ENCODE measurements at regions not wholly inside any gene's neighbourhood (a gene's known extent, or its start where the extent isn't known, plus 50 kb on each side); places are given as distances from the start of the nearest gene placed in this dataset.

- WGBS (ENCODE audit: low lambda C conversion rate, missing lambda C conversion rate) = 79% methylated on average over 6 of the region's 6 CpGs
- Histone ChIP-seq H3K79me2 (no peaks in the 10 kb centered on the region), H3K4me1 (ENCODE audit: insufficient read depth) (no peaks in the 10 kb centered on the region), H3K9me3 (ENCODE audit: low read depth) (no peaks in the 10 kb centered on the region), H3K9me2 (replicated peaks; ENCODE audit: insufficient read depth) (no peaks in the 10 kb centered on the region), H3K36me3 (replicated peaks; ENCODE audit: insufficient read depth, low read depth) (no peaks in the 10 kb centered on the region), H4K20me1 (ENCODE audit: insufficient read depth, poor library complexity, severe bottlenecking) (no peaks in the 10 kb centered on the region), H3K27me3 (no peaks in the 10 kb centered on the region), H3K27ac (no peak overlapping the region), H2AFZ (no peak overlapping the region), H3K4me2 (no peak overlapping the region), H3K4me3 (no peak overlapping the region)
- DNase-seq (ENCODE audit: low spot score) = no peak
- TF ChIP-seq CTCF (IDR thresholded peaks at IDR 0.05; ENCODE audit: poor library complexity) (no peak), EZH2phosphoT487 (IDR thresholded peaks at IDR 0.05; ENCODE audit: low read depth, severe bottlenecking, unreplicated experiment) (no peak)
Measured at GRCh38 chr17:45676695-45677094, 107.4 kb upstream of the CRHR1 start.

- Histone ChIP-seq H4K20me1 (ENCODE audit: insufficient read depth, poor library complexity, severe bottlenecking) (no peaks in the 10 kb centered on the region), H3K4me1 (ENCODE audit: insufficient read depth) (no peaks in the 10 kb centered on the region), H2AFZ (no peak overlapping the region), H3K9me2 (replicated peaks; ENCODE audit: insufficient read depth) (no peaks in the 10 kb centered on the region), H3K4me3 (no peak overlapping the region), H3K36me3 (replicated peaks; ENCODE audit: insufficient read depth, low read depth) (no peaks in the 10 kb centered on the region), H3K9me3 (ENCODE audit: low read depth) (no peaks in the 10 kb centered on the region), H3K27me3 (peaks cover 3% of the 10 kb centered on the region), H3K27ac (no peak overlapping the region), H3K79me2 (no peaks in the 10 kb centered on the region), H3K4me2 (no peak overlapping the region)
- no peak for DNase-seq (ENCODE audit: low spot score)
- no peak for TF ChIP-seq EZH2 (IDR thresholded peaks at IDR 0.05; ENCODE audit: borderline replicate concordance)
- TF ChIP-seq CTCF (IDR thresholded peaks at IDR 0.05; ENCODE audit: poor library complexity) = no peak
- TF ChIP-seq EZH2phosphoT487 (IDR thresholded peaks at IDR 0.05; ENCODE audit: low read depth, severe bottlenecking, unreplicated experiment) = no peak
- WGBS (ENCODE audit: low lambda C conversion rate, missing lambda C conversion rate) = 64% methylated on average over 3 of the region's 3 CpGs
Measured at GRCh38 chr17:45677770-45678169, 106.3 kb upstream of the CRHR1 start.

- no peak for DNase-seq (ENCODE audit: low spot score)
- H2AFZ ChIP-seq = no peak overlapping the region
- no peaks in the 10 kb centered on the region for H3K9me2 ChIP-seq (replicated peaks; ENCODE audit: insufficient read depth)
- H3K4me3 ChIP-seq = no peak overlapping the region
- no peak overlapping the region for H3K27ac ChIP-seq
- H4K20me1 ChIP-seq (ENCODE audit: insufficient read depth, poor library complexity, severe bottlenecking) = no peaks in the 10 kb centered on the region
- 87% methylated on average over 4 of the region's 4 CpGs for WGBS (ENCODE audit: low lambda C conversion rate, missing lambda C conversion rate)
- peaks cover 3% of the 10 kb centered on the region for H3K27me3 ChIP-seq
- H3K4me1 ChIP-seq (ENCODE audit: insufficient read depth) = no peaks in the 10 kb centered on the region
- no peak overlapping the region for H3K4me2 ChIP-seq
- no peaks in the 10 kb centered on the region for H3K79me2 ChIP-seq
- no peaks in the 10 kb centered on the region for H3K9me3 ChIP-seq (ENCODE audit: low read depth)
- H3K36me3 ChIP-seq (replicated peaks; ENCODE audit: insufficient read depth, low read depth) = no peaks in the 10 kb centered on the region
- no peak for TF ChIP-seq EZH2phosphoT487 (IDR thresholded peaks at IDR 0.05; ENCODE audit: low read depth, severe bottlenecking, unreplicated experiment)
- no peak for TF ChIP-seq EZH2 (IDR thresholded peaks at IDR 0.05; ENCODE audit: borderline replicate concordance)
- no peak for TF ChIP-seq CTCF (IDR thresholded peaks at IDR 0.05; ENCODE audit: poor library complexity)
Measured at GRCh38 chr17:45679426-45679825, 104.7 kb upstream of the CRHR1 start.

GRCh38 chr17:45680360-45680759 lies 103.8 kb upstream of the CRHR1 start:
- DNase-seq (ENCODE audit: low spot score) = no peak
- Histone ChIP-seq H3K4me1 (ENCODE audit: insufficient read depth) (no peaks in the 10 kb centered on the region), H3K4me3 (no peak overlapping the region), H3K9me3 (ENCODE audit: low read depth) (no peaks in the 10 kb centered on the region), H3K79me2 (no peaks in the 10 kb centered on the region), H2AFZ (no peak overlapping the region), H3K4me2 (no peak overlapping the region), H3K36me3 (replicated peaks; ENCODE audit: insufficient read depth, low read depth) (no peaks in the 10 kb centered on the region), H3K27ac (no peak overlapping the region), H3K27me3 (peaks cover 3% of the 10 kb centered on the region), H4K20me1 (ENCODE audit: insufficient read depth, poor library complexity, severe bottlenecking) (no peaks in the 10 kb centered on the region), H3K9me2 (replicated peaks; ENCODE audit: insufficient read depth) (no peaks in the 10 kb centered on the region)
- WGBS (ENCODE audit: low lambda C conversion rate, missing lambda C conversion rate) = 76% methylated on average over 2 of the region's 2 CpGs
- TF ChIP-seq EZH2 (IDR thresholded peaks at IDR 0.05; ENCODE audit: borderline replicate concordance) (no peak), EZH2phosphoT487 (IDR thresholded peaks at IDR 0.05; ENCODE audit: low read depth, severe bottlenecking, unreplicated experiment) (no peak), CTCF (IDR thresholded peaks at IDR 0.05; ENCODE audit: poor library complexity) (no peak)
